ENCODE measurements at regions not wholly inside any gene's neighbourhood (a gene's known extent, or its start where the extent isn't known, plus 50 kb on each side); places are given as distances from the start of the nearest gene placed in this dataset.
"Not testable (repeated sequence)": the region's sequence is repeated elsewhere in the genome, so short reads cannot be mapped to it uniquely, and the experiment has no call there.

- no peaks in the 10 kb centered on the region for H3K9me3 Mint-ChIP-seq
- intact Hi-C loops (cut with micrococcal nuclease), result no loop called here
These were observed 641.8 kb upstream of the SEMA3D start for GRCh38 chr7:85828614-85829013.

GRCh38 chr7:85823396-85824080, 636.7 kb upstream of the SEMA3D start:
- H3K4me1 Mint-ChIP-seq (ENCODE audit: low read depth), result no peaks in the 10 kb centered on the region
- H3K4me3 Mint-ChIP-seq, result no peak overlapping the region
- no peak overlapping the region for H3K27ac Mint-ChIP-seq
- H3K9me3 Mint-ChIP-seq, result peaks cover 7% of the 10 kb centered on the region
- no peaks in the 10 kb centered on the region for H3K27me3 Mint-ChIP-seq
- ChIA-PET CTCF (no interaction called here), POLR2A (no interaction called here)
- H3K36me3 Mint-ChIP-seq, result no peaks in the 10 kb centered on the region
- intact Hi-C loops (cut with micrococcal nuclease), result no loop called here
- DNase-seq, result no peak

More at GRCh38 chr7:85828614-85829013, 641.8 kb upstream of the SEMA3D start:
- POLR2A ChIA-PET, result no interaction called here
- no peaks in the 10 kb centered on the region for H3K4me1 Mint-ChIP-seq (ENCODE audit: low read depth)
- no peak overlapping the region for H3K27ac Mint-ChIP-seq
- H3K4me3 Mint-ChIP-seq, result no peak overlapping the region
- no peak for DNase-seq
- CTCF ChIA-PET, result no interaction called here
- H3K27me3 Mint-ChIP-seq, result no peaks in the 10 kb centered on the region
- no peaks in the 10 kb centered on the region for H3K36me3 Mint-ChIP-seq

- Mint-ChIP-seq H3K9me3 (peaks cover 7% of the 10 kb centered on the region), H3K27me3 (no peaks in the 10 kb centered on the region), H3K36me3 (no peaks in the 10 kb centered on the region), H3K27ac (no peak overlapping the region), H3K4me3 (no peak overlapping the region), H3K4me1 (ENCODE audit: low read depth) (no peaks in the 10 kb centered on the region)
- DNase-seq, result no peak
- intact Hi-C loops (cut with micrococcal nuclease), result no loop called here
- CTCF ChIA-PET, result no interaction called here
- POLR2A ChIA-PET, result no interaction called here
These were observed 635.1 kb upstream of the SEMA3D start for GRCh38 chr7:85821926-85822325.

DNA sequence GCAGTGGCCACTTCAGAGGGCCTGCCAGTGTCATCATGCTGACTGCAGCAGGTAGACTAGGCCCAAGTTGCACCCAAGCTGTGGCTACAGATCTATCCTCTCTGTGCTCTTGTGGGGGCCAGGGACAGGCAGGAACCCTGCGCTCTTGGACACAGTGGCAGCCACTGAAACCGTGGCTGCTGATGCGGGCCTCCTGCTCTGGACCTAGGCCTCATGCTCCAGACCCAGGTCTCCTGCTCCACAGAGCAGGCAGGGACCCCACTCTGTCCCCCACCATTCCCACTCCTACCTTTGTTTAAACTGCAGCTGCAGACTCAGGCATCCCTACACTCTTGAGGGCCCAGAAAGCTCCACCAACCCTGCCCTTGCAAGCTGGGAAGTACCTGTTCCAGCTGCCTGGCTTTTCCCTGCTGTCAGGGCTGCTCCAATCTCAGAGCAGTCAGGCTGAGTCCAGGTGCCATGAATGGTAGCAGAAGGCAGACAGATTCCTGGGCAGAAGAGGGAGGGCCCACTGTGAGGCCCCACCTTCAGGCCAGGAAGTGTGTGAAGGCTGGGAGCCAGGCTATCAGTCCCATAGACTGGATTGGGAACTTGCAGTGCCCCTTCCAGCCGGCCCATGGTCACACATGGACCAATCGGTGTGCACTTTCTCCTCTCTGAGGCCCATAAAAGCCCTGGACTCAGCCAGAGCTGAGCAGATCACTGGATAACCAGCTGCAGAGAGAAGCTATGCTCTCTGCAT, 634.0 kb upstream of the SEMA3D start:
- ChIA-PET POLR2A (no interaction called here), CTCF (no interaction called here)
- H3K27ac Mint-ChIP-seq, result no peak overlapping the region
- intact Hi-C loops (cut with micrococcal nuclease), result no loop called here
- H3K4me3 Mint-ChIP-seq, result no peak overlapping the region
- H3K36me3 Mint-ChIP-seq, result no peaks in the 10 kb centered on the region
- no peak for DNase-seq
- H3K27me3 Mint-ChIP-seq, result no peaks in the 10 kb centered on the region
- H3K4me1 Mint-ChIP-seq (ENCODE audit: low read depth), result no peaks in the 10 kb centered on the region
- H3K9me3 Mint-ChIP-seq, result peaks cover 7% of the 10 kb centered on the region

- H3K9me3 Mint-ChIP-seq, result peaks cover 5% of the 10 kb centered on the region
- CTCF ChIA-PET, result no interaction called here
- no peaks in the 10 kb centered on the region for H3K36me3 Mint-ChIP-seq
- no peak overlapping the region for H3K4me3 Mint-ChIP-seq
- intact Hi-C loops (cut with micrococcal nuclease), result no loop called here
- H3K27ac Mint-ChIP-seq, result no peak overlapping the region
- no peak for DNase-seq
- H3K27me3 Mint-ChIP-seq, result no peaks in the 10 kb centered on the region
- POLR2A ChIA-PET, result no interaction called here
- H3K4me1 Mint-ChIP-seq (ENCODE audit: low read depth), result no peaks in the 10 kb centered on the region
These were observed 628.7 kb upstream of the SEMA3D start for GRCh38 chr7:85815526-85815925.

- ChIA-PET POLR2A (no interaction called here), CTCF (no interaction called here)
- no peak overlapping the region for H3K27ac Mint-ChIP-seq
- H3K4me1 Mint-ChIP-seq (ENCODE audit: low read depth), result no peaks in the 10 kb centered on the region
- intact Hi-C loops (cut with micrococcal nuclease), result no loop called here
- DNase-seq, result no peak
- H3K36me3 Mint-ChIP-seq, result no peaks in the 10 kb centered on the region
- no peaks in the 10 kb centered on the region for H3K9me3 Mint-ChIP-seq
- no peak overlapping the region for H3K4me3 Mint-ChIP-seq
- H3K27me3 Mint-ChIP-seq, result no peaks in the 10 kb centered on the region
These were observed 619.5 kb upstream of the SEMA3D start for GRCh38 chr7:85806321-85806720.

DNA sequence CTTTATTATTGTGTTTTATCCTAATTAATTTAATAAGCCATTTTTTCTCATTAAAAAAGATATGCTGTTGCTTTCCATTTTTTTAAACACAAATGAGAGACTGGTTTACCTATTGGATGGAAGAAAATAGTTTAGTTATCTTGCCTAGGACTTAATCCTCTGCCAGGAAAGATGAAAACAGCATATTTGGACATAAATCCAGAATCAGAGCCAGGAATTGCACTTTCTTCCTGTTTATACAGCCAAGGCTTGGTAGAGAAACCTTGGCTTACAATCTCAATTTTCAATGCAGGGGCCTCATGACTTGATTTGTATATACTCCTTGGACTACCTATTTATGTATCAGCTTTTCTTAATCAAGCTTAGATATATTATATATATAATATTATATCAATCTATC, 618.8 kb upstream of the SEMA3D start:
- Mint-ChIP-seq H3K36me3 (no peaks in the 10 kb centered on the region), H3K9me3 (no peaks in the 10 kb centered on the region), H3K4me3 (no peak overlapping the region), H3K27ac (no peak overlapping the region), H3K27me3 (no peaks in the 10 kb centered on the region), H3K4me1 (ENCODE audit: low read depth) (no peaks in the 10 kb centered on the region)
- POLR2A ChIA-PET, result no interaction called here
- CTCF ChIA-PET, result no interaction called here
- DNase-seq, result no peak
- intact Hi-C loops (cut with micrococcal nuclease), result no loop called here

GRCh38 chr7:85805249-85805648, 618.4 kb upstream of the SEMA3D start:
- no peak overlapping the region for H3K27ac Mint-ChIP-seq
- H3K9me3 Mint-ChIP-seq, result no peaks in the 10 kb centered on the region
- H3K4me1 Mint-ChIP-seq (ENCODE audit: low read depth), result no peaks in the 10 kb centered on the region
- no peak overlapping the region for H3K4me3 Mint-ChIP-seq
- DNase-seq, result no peak
- intact Hi-C loops (cut with micrococcal nuclease), result no loop called here
- H3K36me3 Mint-ChIP-seq, result no peaks in the 10 kb centered on the region
- CTCF ChIA-PET, result no interaction called here
- POLR2A ChIA-PET, result no interaction called here
- no peaks in the 10 kb centered on the region for H3K27me3 Mint-ChIP-seq

DNA sequence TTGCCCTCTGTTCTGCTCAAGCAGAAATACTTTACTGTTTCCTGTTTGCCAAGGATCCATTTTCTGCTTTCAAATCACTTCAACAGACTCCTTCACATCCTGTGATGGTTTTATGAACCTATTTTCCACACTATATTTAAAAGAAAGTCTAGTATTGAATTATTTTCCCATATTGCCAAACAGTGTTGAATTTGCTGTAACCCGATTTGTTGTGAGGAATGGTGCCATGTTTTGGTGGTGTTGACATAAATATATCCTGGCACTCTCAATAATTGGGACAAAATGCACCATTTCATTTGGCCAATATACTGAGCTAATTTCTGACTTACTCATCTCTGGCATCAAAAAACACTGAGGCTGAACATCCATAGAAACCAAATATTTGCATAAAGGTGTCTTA, 615.4 kb upstream of the SEMA3D start:
- DNase-seq, result no peak
- no peak overlapping the region for H3K27ac Mint-ChIP-seq
- no peaks in the 10 kb centered on the region for H3K4me1 Mint-ChIP-seq (ENCODE audit: low read depth)
- intact Hi-C loops (cut with micrococcal nuclease), result no loop called here
- H3K4me3 Mint-ChIP-seq, result no peak overlapping the region
- H3K9me3 Mint-ChIP-seq, result peaks cover 6% of the 10 kb centered on the region
- ChIA-PET POLR2A (no interaction called here), CTCF (no interaction called here)
- no peaks in the 10 kb centered on the region for H3K36me3 Mint-ChIP-seq
- no peaks in the 10 kb centered on the region for H3K27me3 Mint-ChIP-seq

- H3K4me1 Mint-ChIP-seq (ENCODE audit: low read depth), result no peaks in the 10 kb centered on the region
- no peak overlapping the region for H3K27ac Mint-ChIP-seq
- H3K36me3 Mint-ChIP-seq, result no peaks in the 10 kb centered on the region
- no peak for DNase-seq
- peaks cover 18% of the 10 kb centered on the region for H3K9me3 Mint-ChIP-seq
- CTCF ChIA-PET, result no interaction called here
- intact Hi-C loops (cut with micrococcal nuclease), result no loop called here
- H3K4me3 Mint-ChIP-seq, result no peak overlapping the region
- no peaks in the 10 kb centered on the region for H3K27me3 Mint-ChIP-seq
- POLR2A ChIA-PET, result no interaction called here
These were observed 610.1 kb upstream of the SEMA3D start for GRCh38 chr7:85796956-85797355.

DNA sequence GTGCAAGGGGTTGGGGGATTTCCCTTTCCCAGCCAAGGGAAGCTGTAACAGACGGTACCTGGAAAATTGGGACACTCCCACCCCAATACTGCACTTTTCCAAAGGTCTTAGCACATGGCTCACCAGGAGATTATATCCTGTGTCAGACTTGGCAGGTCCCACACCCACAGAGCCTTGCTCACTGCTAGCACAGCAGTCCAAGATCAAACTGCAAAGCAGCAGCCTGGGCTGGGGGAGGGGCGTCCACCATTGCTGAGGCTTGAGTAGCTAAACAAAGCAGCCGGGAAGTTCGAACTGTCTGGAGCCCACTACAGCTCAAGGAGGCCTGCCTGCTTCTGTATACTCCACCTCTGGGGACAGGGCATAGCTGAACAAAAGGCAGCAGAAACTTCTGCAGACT, 604.2 kb upstream of the SEMA3D start:
- H3K4me1 Mint-ChIP-seq (ENCODE audit: low read depth); CTCF ChIA-PET; H3K36me3 Mint-ChIP-seq; intact Hi-C loops (cut with micrococcal nuclease); H3K27ac Mint-ChIP-seq; POLR2A ChIA-PET; H3K27me3 Mint-ChIP-seq; H3K9me3 Mint-ChIP-seq; DNase-seq; H3K4me3 Mint-ChIP-seq: not testable (repeated sequence)

DNA sequence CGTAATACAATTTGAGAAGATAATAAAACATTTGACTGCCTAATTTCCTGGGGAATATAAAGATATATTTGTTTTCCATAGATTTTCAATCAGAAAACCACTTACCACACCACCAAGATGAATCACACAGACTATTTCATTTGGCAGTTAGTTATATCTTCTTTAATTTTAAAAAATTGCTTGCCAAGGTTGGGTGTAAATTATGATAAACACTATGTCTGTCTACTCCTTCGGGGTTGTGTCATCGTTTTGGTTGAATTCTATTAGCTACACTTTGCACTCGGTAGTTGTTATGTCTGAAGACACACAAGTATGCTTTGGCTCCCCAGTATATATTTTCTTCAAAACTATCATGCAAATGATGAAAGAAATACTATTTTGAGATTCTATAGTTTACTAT, 594.8 kb upstream of the SEMA3D start:
- no peak overlapping the region for H3K27ac Mint-ChIP-seq
- H3K4me1 Mint-ChIP-seq (ENCODE audit: low read depth), result no peaks in the 10 kb centered on the region
- no peak for DNase-seq
- peaks cover 17% of the 10 kb centered on the region for H3K9me3 Mint-ChIP-seq
- H3K36me3 Mint-ChIP-seq, result no peaks in the 10 kb centered on the region
- POLR2A ChIA-PET, result no interaction called here
- H3K27me3 Mint-ChIP-seq, result no peaks in the 10 kb centered on the region
- intact Hi-C loops (cut with micrococcal nuclease), result no loop called here
- no peak overlapping the region for H3K4me3 Mint-ChIP-seq
- CTCF ChIA-PET, result no interaction called here

DNA sequence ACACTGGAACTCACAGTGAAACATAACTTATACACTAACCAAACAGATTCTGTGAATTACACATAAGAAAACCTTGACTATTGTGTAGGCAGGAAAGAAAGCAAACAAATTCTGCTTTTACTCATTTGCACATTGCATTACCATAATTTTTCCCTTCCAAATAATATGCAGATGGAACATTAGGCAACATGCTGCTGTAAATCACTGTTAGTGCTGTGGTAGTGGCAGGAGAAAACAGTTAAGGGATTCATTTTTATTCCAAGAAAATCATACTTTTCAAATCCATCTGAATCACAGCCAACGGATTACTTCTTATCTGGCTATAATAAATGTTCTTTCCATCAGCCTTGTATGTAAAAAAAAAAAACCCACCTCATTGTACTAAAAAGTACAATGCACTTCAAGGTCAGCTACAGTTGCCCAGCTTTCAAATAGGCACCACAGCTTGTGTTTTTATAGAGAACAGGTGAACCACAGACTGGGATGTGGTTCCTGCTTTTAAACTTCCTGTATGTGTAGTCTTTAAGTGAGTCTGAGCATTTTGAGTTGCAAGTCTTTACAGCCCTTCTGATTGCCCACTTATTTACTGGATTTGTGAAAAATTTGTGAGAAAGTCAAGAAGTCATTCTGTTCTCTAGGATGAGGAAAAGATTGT, 590.0 kb upstream of the SEMA3D start:
- H3K27me3 Mint-ChIP-seq, result no peaks in the 10 kb centered on the region
- CTCF ChIA-PET, result no interaction called here
- H3K4me1 Mint-ChIP-seq (ENCODE audit: low read depth), result no peaks in the 10 kb centered on the region
- H3K4me3 Mint-ChIP-seq, result no peak overlapping the region
- intact Hi-C loops (cut with micrococcal nuclease), result no loop called here
- DNase-seq, result no peak
- H3K36me3 Mint-ChIP-seq, result no peaks in the 10 kb centered on the region
- no peaks in the 10 kb centered on the region for H3K9me3 Mint-ChIP-seq
- no peak overlapping the region for H3K27ac Mint-ChIP-seq
- POLR2A ChIA-PET, result no interaction called here
